22Rv1 (cell line): ENCODE measurements at regions not wholly inside any gene's neighbourhood (a gene's known extent, or its start where the extent isn't known, plus 50 kb on each side); places are given as distances from the start of the nearest gene placed in this dataset.
A peak's percentile ranks its signal among the peaks of the same experiment; 100 is the strongest.

Experiments
- H3K27ac ChIP-seq: fragments of 450-650 bp; 2 replicates; pipeline ENCODE4 v1.5.1; 2017
- ZFX ChIP-seq: fragments of 450-650 bp; IDR thresholded peaks from 2 replicates; pipeline ENCODE4 v1.6.1; 2017; ENCODE audit warnings: antibody characterized with exemption, borderline replicate concordance
- TF ChIP-seq, protein P1 (sequence below): fragments of 450-650 bp; IDR thresholded peaks from 2 replicates; pipeline ENCODE4 v1.5.1; 2017; ENCODE audit warnings: mild to moderate bottlenecking

DNA sequence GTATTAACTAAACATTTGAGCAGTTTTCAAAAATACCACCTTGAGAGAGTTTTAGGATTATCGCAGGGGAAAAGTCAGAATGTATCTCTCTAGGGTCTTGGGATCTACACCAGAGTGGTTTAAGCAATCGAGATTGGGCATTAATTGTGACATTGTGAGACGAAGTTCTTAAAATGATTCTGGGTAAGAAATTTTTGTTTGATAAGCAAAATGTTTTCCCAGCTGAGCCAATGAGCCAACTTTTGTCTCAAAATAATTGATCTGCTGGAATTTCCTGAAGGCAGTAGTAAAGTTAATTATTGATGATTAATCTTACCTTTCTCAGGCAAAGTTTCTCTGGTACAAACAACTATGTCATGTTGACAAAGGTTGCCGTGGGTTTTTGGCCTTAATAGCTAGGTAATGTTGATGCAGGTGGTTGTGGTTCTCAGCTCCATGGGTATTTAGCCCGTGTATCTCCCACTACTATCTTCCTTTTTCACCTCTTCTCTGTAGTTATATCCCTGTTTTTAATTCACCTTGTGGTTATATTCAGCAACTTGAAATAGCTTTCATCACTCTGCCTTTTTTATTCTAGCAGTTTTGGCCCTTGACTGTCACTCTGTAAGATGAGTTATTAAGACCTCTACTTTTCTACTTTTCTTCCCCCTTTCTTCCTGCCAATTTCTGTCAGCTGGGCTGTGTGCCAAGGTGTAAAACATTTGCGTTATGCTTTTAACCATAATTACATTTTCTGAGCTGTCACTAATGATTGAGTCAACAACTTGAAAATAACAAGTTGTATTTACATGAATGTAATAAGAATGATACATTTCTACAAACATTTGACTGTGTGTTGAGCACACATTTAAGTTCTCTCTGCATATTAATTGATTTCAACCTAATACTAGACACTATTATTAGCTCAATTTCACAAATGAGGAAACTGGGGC is 368.3 kb upstream of the BTBD3 start:
- no peak for TF ChIP-seq ZFX
- TF ChIP-seq, protein P1, sequence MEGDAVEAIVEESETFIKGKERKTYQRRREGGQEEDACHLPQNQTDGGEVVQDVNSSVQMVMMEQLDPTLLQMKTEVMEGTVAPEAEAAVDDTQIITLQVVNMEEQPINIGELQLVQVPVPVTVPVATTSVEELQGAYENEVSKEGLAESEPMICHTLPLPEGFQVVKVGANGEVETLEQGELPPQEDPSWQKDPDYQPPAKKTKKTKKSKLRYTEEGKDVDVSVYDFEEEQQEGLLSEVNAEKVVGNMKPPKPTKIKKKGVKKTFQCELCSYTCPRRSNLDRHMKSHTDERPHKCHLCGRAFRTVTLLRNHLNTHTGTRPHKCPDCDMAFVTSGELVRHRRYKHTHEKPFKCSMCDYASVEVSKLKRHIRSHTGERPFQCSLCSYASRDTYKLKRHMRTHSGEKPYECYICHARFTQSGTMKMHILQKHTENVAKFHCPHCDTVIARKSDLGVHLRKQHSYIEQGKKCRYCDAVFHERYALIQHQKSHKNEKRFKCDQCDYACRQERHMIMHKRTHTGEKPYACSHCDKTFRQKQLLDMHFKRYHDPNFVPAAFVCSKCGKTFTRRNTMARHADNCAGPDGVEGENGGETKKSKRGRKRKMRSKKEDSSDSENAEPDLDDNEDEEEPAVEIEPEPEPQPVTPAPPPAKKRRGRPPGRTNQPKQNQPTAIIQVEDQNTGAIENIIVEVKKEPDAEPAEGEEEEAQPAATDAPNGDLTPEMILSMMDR: no peak
- no peak overlapping the region for H3K27ac ChIP-seq

DNA sequence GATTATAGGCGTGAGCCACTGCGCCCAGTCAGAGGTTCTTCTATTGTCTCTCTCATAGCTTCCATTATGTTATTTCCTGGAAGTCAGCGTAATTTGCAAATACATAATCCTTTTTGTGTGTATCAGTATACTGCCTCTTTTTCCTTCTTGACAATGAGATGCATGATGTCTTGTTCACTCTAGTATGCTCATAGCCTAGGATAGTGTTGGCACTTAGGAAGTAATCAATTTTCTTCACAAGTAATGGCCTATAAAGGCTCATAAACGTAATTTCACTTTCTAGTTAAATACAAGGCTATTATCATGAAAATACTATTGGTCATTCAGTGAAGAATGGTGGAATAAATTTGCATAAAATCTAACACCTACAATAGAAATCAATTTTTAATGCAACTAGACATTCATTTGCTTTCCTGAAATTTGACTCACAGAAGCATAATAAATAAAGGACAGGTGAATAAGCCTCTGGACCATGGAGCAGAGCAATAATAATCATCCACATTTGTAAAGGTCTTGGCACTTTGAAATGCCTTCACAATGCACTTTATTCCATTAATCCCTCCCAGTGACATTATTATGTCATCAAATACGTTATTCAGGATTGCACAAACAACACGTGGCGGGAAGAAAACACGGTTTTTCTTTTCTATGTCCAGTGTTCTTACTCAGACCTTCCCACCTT is 366.9 kb upstream of the BTBD3 start:
- no peak overlapping the region for H3K27ac ChIP-seq
- TF ChIP-seq, protein P1: no peak
- no peak for TF ChIP-seq ZFX

DNA sequence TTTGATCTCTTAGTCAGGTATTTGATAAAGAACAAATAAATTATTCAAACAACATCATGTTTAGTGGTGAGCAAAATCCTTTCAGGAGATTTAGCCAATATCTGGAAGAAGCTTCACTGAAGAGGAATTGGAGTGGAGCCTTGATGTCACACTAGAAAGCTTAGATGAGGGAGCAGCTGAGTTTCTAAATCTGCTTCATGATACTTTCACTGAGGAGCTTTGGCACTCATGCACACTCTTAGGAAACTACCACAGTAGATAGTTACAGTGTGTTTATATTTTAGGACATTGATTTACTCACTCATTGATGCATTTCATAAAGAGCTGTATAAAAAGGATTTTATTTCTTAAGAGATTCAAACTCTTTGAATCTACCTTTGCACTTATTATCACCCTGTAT is 366.2 kb upstream of the BTBD3 start:
- H3K27ac ChIP-seq: no peak overlapping the region
- TF ChIP-seq, protein P1: no peak
- TF ChIP-seq ZFX: no peak

DNA sequence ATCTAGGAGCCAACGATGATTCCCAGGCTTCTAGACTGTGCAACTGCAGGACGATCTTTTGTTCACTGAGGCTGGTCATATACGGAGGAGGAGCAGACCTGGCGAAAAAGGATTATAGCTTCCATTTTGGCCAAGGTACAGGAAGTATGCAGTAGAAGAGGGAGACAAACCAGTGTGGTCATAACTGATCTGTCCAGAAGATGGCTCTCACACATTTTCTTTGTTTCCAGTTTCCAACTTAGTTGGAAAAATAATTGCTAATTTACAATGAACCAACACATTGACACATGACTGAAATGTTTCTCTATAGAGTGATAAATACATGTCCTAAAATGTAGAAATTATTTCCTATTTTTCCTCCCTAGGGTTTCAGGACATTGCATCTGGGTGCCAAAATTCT is 364.1 kb upstream of the BTBD3 start:
- TF ChIP-seq, protein P1: peak; percentile 48
- TF ChIP-seq ZFX: no peak
- no peak overlapping the region for H3K27ac ChIP-seq

DNA sequence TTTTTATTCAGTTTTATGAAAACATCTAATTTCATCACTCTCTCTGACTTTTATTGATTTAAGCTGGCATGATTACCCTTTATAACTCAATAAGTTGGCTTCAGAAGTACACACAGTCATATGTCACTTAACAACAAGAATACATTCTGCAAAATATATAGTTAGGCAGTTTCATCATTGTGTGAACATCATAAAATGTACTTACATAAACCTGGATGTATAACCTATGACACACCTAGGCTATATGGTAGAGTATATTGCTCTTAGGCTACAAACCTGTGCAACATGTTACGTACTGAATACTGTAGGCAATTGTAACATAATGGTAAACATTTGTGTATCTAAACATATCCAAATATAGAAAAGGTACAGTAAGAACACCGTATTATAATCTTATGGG is 362.2 kb upstream of the BTBD3 start:
- no peak for TF ChIP-seq ZFX
- TF ChIP-seq, protein P1: no peak
- H3K27ac ChIP-seq: no peak overlapping the region

DNA sequence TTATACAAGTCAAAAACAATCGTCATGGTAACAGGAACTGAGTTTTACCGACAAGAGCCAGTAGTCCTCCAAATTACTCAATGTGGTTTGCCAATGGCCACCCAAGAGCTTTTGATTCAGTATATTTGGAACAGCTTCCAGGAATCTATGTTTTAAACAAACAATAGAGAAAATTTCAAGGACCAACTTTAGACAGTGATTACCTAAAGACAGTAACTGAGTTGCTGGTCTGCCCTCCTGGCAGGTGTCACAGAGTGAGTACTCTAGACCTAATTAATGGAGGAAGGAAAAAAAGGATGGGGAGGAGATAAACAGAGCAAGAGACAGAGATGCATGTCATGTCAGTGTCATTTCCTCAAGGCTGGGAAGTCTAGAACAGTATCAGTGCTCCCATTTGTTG is 361.3 kb upstream of the BTBD3 start:
- no peak for TF ChIP-seq ZFX
- TF ChIP-seq, protein P1: no peak

DNA sequence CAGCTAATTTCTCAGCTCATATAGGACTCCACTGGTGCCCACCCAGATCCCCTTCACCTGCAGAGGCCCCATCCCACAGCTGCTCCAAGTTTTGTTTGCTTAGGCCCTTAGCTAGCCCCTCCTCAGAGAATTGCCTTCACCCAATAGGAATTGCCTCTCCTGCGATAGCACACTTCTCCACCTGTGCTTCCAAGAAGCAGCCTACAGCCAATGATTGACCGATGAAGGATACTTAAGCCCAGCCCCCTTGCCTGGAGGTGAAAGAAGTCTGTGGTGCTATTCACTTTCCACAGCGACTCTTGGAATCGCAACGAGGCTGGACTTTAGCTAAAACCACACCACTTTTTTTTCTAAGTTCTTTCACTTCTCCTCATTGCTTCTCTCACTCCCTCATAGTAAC is 353.2 kb upstream of the BTBD3 start:
- TF ChIP-seq, protein P1: no peak
- no peak for TF ChIP-seq ZFX
- no peak overlapping the region for H3K27ac ChIP-seq

More for the DNA sequence above, 361.3 kb upstream of the BTBD3 start:
- H3K27ac ChIP-seq: no peak overlapping the region
